Ishikawa (cell line): ENCODE measurements at regions not wholly inside any gene's neighbourhood (a gene's known extent, or its start where the extent isn't known, plus 50 kb on each side); places are given as distances from the start of the nearest gene placed in this dataset.

Source experiments
- CEBPB ChIP-seq: IDR thresholded peaks from 2 replicates; pipeline ENCODE4 v1.6.1; 2012
- CREB1 ChIP-seq: IDR thresholded peaks from 2 replicates; pipeline ENCODE4 v1.6.1; 2012; ENCODE audit warnings: low read depth
- EGR1 ChIP-seq: IDR thresholded peaks from 2 replicates; pipeline ENCODE4 v1.6.1; 2012
- EP300 ChIP-seq: IDR thresholded peaks from 2 replicates; pipeline ENCODE4 v1.6.1; 2012; ENCODE audit warnings: borderline replicate concordance
- FOXM1 ChIP-seq: IDR thresholded peaks from 2 replicates; pipeline ENCODE4 v1.6.1; 2012; ENCODE audit warnings: low read depth, borderline replicate concordance
- NFIC ChIP-seq: IDR thresholded peaks from 2 replicates; pipeline ENCODE4 v1.6.1; 2012
- RAD21 ChIP-seq: IDR thresholded peaks from 2 replicates; pipeline ENCODE4 v1.6.1; 2012; ENCODE audit warnings: low read depth
- TAF1 ChIP-seq: IDR thresholded peaks from 2 replicates; pipeline ENCODE4 v1.6.1; 2012; ENCODE audit warnings: low read depth, mild to moderate bottlenecking
- TCF12 ChIP-seq: IDR thresholded peaks from 2 replicates; pipeline ENCODE4 v1.6.1; 2012; ENCODE audit warnings: low read depth
- TEAD4 ChIP-seq: IDR thresholded peaks from 2 replicates; pipeline ENCODE4 v1.6.1; 2012
- YY1 ChIP-seq: IDR thresholded peaks from 2 replicates; pipeline ENCODE4 v1.6.1; 2012; ENCODE audit warnings: low read depth
- ZBTB7A ChIP-seq: IDR thresholded peaks from 2 replicates; pipeline ENCODE4 v1.6.1; 2012; ENCODE audit warnings: low read depth
- TF ChIP-seq, protein P1 (sequence below): IDR thresholded peaks from 2 replicates; pipeline ENCODE4 v1.6.1; 2012
- TF ChIP-seq, protein P2 (sequence below): IDR thresholded peaks from 2 replicates; pipeline ENCODE4 v1.6.1; 2012
- TF ChIP-seq, protein P3 (sequence below): IDR thresholded peaks from 2 replicates; pipeline ENCODE4 v1.6.1; 2012; ENCODE audit warnings: low read depth, mild to moderate bottlenecking

DNA sequence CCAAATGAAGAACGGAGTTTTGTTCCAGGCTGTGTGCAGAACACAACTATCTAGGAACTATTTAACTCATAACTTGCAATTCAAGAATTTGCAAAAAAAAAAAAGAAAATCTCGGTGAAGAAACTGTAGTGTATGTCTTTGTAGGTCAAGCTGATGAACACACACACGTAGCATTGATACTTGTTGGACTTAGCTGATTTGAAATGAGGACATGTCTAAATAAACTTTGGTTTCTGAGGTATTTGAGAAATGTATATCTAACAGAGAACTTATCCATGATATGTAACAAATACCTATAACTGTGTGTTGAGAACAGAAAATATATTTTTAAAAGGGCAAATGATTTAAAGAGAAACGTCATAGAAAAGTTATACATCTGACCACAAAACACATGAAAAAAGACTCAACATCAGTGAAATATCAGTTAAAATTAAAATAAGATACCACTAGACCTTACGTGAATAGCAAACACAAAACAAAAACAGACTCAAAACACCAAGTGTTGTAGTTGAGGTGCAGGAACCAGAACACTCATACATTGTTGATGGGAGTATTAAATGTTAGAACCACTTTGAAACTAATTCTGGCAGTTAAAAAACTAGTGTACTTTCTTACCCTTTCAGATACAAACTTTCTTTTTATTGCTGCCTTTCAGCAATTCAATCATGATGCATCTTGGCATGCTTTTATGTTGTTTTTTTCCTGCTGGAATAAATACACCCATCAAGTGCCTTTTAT lies 1535.8 kb upstream of the PCDH10 start:
- TF ChIP-seq EP300 (no peak), RAD21 (no peak), ZBTB7A (no peak), CEBPB (no peak), EGR1 (no peak), TEAD4 (no peak)
- TF ChIP-seq, protein P1, sequence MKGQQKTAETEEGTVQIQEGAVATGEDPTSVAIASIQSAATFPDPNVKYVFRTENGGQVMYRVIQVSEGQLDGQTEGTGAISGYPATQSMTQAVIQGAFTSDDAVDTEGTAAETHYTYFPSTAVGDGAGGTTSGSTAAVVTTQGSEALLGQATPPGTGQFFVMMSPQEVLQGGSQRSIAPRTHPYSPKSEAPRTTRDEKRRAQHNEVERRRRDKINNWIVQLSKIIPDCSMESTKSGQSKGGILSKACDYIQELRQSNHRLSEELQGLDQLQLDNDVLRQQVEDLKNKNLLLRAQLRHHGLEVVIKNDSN = no peak
- TF ChIP-seq, protein P2, sequence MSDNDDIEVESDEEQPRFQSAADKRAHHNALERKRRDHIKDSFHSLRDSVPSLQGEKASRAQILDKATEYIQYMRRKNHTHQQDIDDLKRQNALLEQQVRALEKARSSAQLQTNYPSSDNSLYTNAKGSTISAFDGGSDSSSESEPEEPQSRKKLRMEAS = no peak

DNA sequence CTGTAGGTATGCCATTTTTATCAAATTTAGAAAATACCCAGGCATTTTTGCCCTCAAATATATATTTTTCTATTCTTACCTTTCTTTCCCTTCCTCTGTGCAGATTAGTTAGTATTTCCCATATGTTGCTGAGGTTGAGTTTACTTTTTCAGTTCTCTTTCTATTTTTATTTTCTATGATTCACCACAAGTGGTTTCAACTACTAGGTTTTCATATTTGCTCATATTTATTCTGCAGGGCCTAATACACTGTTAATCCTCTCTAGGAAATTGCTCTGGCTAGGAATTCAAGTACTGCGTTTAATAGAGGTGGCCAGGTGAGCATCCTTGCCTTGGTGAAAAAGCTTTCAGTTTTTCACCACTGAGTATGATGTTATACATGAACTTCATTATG lies 1535.3 kb upstream of the PCDH10 start:
- TF ChIP-seq, protein P1 = no peak
- TF ChIP-seq EGR1 = no peak
- TF ChIP-seq, protein P2 = no peak
- TF ChIP-seq RAD21 = no peak
- TF ChIP-seq TAF1 = no peak
- no peak for TF ChIP-seq CEBPB
- no peak for TF ChIP-seq CREB1
- no peak for TF ChIP-seq NFIC
- TF ChIP-seq EP300 = no peak
- TF ChIP-seq TEAD4 = no peak
- TF ChIP-seq, protein P3, sequence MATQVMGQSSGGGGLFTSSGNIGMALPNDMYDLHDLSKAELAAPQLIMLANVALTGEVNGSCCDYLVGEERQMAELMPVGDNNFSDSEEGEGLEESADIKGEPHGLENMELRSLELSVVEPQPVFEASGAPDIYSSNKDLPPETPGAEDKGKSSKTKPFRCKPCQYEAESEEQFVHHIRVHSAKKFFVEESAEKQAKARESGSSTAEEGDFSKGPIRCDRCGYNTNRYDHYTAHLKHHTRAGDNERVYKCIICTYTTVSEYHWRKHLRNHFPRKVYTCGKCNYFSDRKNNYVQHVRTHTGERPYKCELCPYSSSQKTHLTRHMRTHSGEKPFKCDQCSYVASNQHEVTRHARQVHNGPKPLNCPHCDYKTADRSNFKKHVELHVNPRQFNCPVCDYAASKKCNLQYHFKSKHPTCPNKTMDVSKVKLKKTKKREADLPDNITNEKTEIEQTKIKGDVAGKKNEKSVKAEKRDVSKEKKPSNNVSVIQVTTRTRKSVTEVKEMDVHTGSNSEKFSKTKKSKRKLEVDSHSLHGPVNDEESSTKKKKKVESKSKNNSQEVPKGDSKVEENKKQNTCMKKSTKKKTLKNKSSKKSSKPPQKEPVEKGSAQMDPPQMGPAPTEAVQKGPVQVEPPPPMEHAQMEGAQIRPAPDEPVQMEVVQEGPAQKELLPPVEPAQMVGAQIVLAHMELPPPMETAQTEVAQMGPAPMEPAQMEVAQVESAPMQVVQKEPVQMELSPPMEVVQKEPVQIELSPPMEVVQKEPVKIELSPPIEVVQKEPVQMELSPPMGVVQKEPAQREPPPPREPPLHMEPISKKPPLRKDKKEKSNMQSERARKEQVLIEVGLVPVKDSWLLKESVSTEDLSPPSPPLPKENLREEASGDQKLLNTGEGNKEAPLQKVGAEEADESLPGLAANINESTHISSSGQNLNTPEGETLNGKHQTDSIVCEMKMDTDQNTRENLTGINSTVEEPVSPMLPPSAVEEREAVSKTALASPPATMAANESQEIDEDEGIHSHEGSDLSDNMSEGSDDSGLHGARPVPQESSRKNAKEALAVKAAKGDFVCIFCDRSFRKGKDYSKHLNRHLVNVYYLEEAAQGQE = no peak
- TF ChIP-seq TCF12 = no peak
- no peak for TF ChIP-seq ZBTB7A
- no peak for TF ChIP-seq FOXM1
- no peak for TF ChIP-seq YY1

DNA sequence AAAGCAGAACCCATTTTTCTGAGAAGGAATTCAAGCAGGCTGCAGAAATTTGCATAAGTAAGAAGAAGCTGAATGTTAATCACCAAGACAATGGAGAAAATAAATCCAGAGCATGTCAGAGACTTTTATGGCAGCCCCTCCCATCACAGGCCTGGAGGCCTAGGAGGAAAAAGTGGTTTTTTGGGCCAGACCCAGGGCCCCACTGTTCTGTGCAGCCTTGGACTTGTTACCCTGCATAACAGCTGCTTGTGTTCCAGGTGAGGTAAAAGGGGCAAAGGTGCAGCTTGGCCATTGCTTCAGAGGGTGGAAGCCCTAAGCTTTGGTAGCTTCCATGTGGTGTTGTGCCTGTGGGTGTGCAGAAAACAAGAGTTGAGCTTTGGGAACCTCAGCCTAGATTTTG lies 1516.2 kb upstream of the PCDH10 start:
- TF ChIP-seq EP300 (no peak), EGR1 (no peak), TEAD4 (no peak), TAF1 (no peak), ZBTB7A (no peak), CEBPB (no peak), FOXM1 (no peak), TCF12 (no peak), YY1 (no peak)
- TF ChIP-seq, protein P1 = no peak
- TF ChIP-seq, protein P3 = no peak
- TF ChIP-seq, protein P2 = no peak

DNA sequence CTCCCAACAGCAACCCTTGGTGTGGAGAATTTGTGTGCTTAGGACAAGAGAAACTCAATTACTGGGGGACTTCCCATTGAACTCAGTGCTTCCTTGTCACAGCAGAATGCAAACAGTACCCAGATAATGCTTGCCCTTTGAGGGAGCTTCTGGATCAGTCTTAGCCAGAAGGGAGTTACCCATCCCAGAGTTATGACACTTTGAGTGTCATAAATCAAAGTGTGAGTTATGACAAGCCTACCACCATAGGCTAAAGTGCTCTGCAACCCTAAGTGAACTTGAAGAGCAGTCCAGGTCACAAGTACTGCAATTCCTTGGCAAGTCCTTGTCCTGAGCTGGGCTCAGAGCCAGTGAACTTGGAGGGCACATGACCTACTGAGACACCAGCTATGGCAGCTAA lies 1513.9 kb upstream of the PCDH10 start:
- TF ChIP-seq TAF1 = no peak
- TF ChIP-seq, protein P3 = no peak
- no peak for TF ChIP-seq YY1
